ENCODE measurements at regions not wholly inside any gene's neighbourhood (a gene's known extent, or its start where the extent isn't known, plus 50 kb on each side); places are given as distances from the start of the nearest gene placed in this dataset.
A peak's percentile ranks its signal among the peaks of the same experiment; 100 is the strongest.

GRCh38 chr9:99406939-99407338, 184.9 kb downstream of the SEC61B start:
- no peak for TF ChIP-seq CTCF (IDR thresholded peaks at IDR 0.05; ENCODE audit: insufficient read depth, low read length)
- no peak overlapping the region for H3K4me3 ChIP-seq (ENCODE audit: low read depth, low read length)
- DNase-seq (ENCODE audit: low read depth) = no peak

- H3K4me3 ChIP-seq (ENCODE audit: low read depth, low read length) = no peak overlapping the region
- no peak for TF ChIP-seq CTCF (IDR thresholded peaks at IDR 0.05; ENCODE audit: insufficient read depth, low read length)
- no peak for DNase-seq (ENCODE audit: low read depth)
Observed at GRCh38 chr9:99411068-99411467, 189.0 kb downstream of the SEC61B start.

- no peak for DNase-seq (ENCODE audit: low read depth)
- no peak for TF ChIP-seq CTCF (IDR thresholded peaks at IDR 0.05; ENCODE audit: insufficient read depth, low read length)
- H3K4me3 ChIP-seq (ENCODE audit: low read depth, low read length) = no peak overlapping the region
Observed at GRCh38 chr9:99411479-99412115, 189.5 kb downstream of the SEC61B start.

- no peak for TF ChIP-seq CTCF (IDR thresholded peaks at IDR 0.05; ENCODE audit: insufficient read depth, low read length)
- H3K4me3 ChIP-seq (ENCODE audit: low read depth, low read length) = no peak overlapping the region
- DNase-seq (ENCODE audit: low read depth) = no peak
Observed at GRCh38 chr9:99412606-99413005, 190.5 kb downstream of the SEC61B start.

- no peak overlapping the region for H3K4me3 ChIP-seq (ENCODE audit: low read depth, low read length)
- no peak for TF ChIP-seq CTCF (IDR thresholded peaks at IDR 0.05; ENCODE audit: insufficient read depth, low read length)
- DNase-seq (ENCODE audit: low read depth) = no peak
Observed at GRCh38 chr9:99414321-99414720, 192.2 kb downstream of the SEC61B start.

GRCh38 chr9:99415606-99416005, 193.5 kb downstream of the SEC61B start:
- TF ChIP-seq CTCF (IDR thresholded peaks at IDR 0.05; ENCODE audit: insufficient read depth, low read length) = no peak
- no peak for DNase-seq (ENCODE audit: low read depth)
- no peak overlapping the region for H3K4me3 ChIP-seq (ENCODE audit: low read depth, low read length)

- DNase-seq (ENCODE audit: low read depth) = peak; percentile 45
- H3K4me3 ChIP-seq (ENCODE audit: low read depth, low read length) = no peak overlapping the region
- no peak for TF ChIP-seq CTCF (IDR thresholded peaks at IDR 0.05; ENCODE audit: insufficient read depth, low read length)
Observed at GRCh38 chr9:99416007-99416406, 193.9 kb downstream of the SEC61B start.
